WTC11 (cell line): ENCODE measurements at regions not wholly inside any gene's neighbourhood (a gene's known extent, or its start where the extent isn't known, plus 50 kb on each side); places are given as distances from the start of the nearest gene placed in this dataset.

ENCODE experiments used
- ATAC-seq: fragments of 200-7000 bp; cut with Tn5 transposase; 2 replicates; pipeline ENCODE4 v1.10.0; 2021; ENCODE audit warnings: mild to moderate bottlenecking, moderate library complexity
- CTCF ChIA-PET: fragments of 300-600 bp; sonication (Branson Sonifier 250); formaldehyde crosslinking; loops from one replicate; lab custom pipeline; 2021; ENCODE audit warnings: antibody characterized with exemption; lab: Charles Lee
- POLR2A ChIA-PET: fragments of 350-600 bp; sonication (Branson Sonifier 250); formaldehyde crosslinking; loops from one replicate; lab custom pipeline; 2021; ENCODE audit warnings: antibody characterized with exemption; lab: Charles Lee
- DNase-seq: peaks from one replicate; pipeline ENCODE4 v3.0.0; 2021; ENCODE audit warnings: low spot score
- H3K27ac Mint-ChIP-seq: 2 replicates; pipeline ENCODE4 v1.8.0; 2021; ENCODE audit warnings: mixed read lengths
- H3K27me3 Mint-ChIP-seq: 2 replicates; pipeline ENCODE4 v1.8.0; 2021; ENCODE audit warnings: low read depth, mild to moderate bottlenecking, moderate library complexity, mixed read lengths
- H3K36me3 Mint-ChIP-seq: 2 replicates; pipeline ENCODE4 v1.8.0; 2021; ENCODE audit warnings: mixed read lengths
- H3K4me1 Mint-ChIP-seq: 2 replicates; pipeline ENCODE4 v1.8.0; 2022; ENCODE audit warnings: mixed read lengths
- H3K4me3 Mint-ChIP-seq: 2 replicates; pipeline ENCODE4 v1.8.0; 2021; ENCODE audit warnings: mild to moderate bottlenecking, moderate library complexity, mixed read lengths
- H3K9me3 Mint-ChIP-seq: 2 replicates; pipeline ENCODE4 v1.8.0; 2021; ENCODE audit warnings: mixed read lengths
- ATF2 ChIP-seq: sonication (generic); formaldehyde crosslinking; IDR thresholded peaks from 2 replicates; pipeline ENCODE4 v1.8.1; 2022; ENCODE audit warnings: low read depth, missing genetic modification reagents, borderline replicate concordance
- ATF6 ChIP-seq: sonication (generic); formaldehyde crosslinking; IDR thresholded peaks from 2 replicates; pipeline ENCODE4 v1.8.1; 2023; ENCODE audit warnings: mild to moderate bottlenecking, missing genetic modification reagents
- CREM ChIP-seq: sonication (generic); formaldehyde crosslinking; IDR thresholded peaks from 2 replicates; pipeline ENCODE4 v1.8.1; 2022; ENCODE audit warnings: mild to moderate bottlenecking, missing genetic modification reagents, moderate library complexity
- E2F5 ChIP-seq: sonication (generic); formaldehyde crosslinking; IDR thresholded peaks from 2 replicates; pipeline ENCODE4 v1.8.1; 2022; ENCODE audit warnings: mild to moderate bottlenecking, moderate library complexity, missing genetic modification reagents
- ETV6 ChIP-seq: sonication (generic); formaldehyde crosslinking; IDR thresholded peaks from 2 replicates; pipeline ENCODE4 v1.8.1; 2022; ENCODE audit warnings: mild to moderate bottlenecking, missing genetic modification reagents
- FOXK1 ChIP-seq: sonication (generic); formaldehyde crosslinking; IDR thresholded peaks from 2 replicates; pipeline ENCODE4 v1.8.0; 2022; ENCODE audit warnings: mild to moderate bottlenecking, moderate library complexity, missing genetic modification reagents
- GABPB1 ChIP-seq: sonication (generic); formaldehyde crosslinking; IDR thresholded peaks from 2 replicates; pipeline ENCODE4 v1.8.1; 2023; ENCODE audit warnings: mild to moderate bottlenecking, missing genetic modification reagents
- GRHL2 ChIP-seq: fragments of 250-450 bp; sonication (Bioruptor Pico); IDR thresholded peaks from 2 replicates; pipeline ENCODE4 v1.8.0; 2022; ENCODE audit warnings: mild to moderate bottlenecking, moderate library complexity; ENCODE audit not compliant: insufficient replicate concordance, severe bottlenecking
- HMGA2 ChIP-seq: fragments of 250-450 bp; sonication (Bioruptor Pico); IDR thresholded peaks from 2 replicates; pipeline ENCODE4 v1.4.0; 2021; ENCODE audit warnings: mild to moderate bottlenecking, moderate library complexity
- HMGXB4 ChIP-seq: sonication (generic); formaldehyde crosslinking; IDR thresholded peaks from 2 replicates; pipeline ENCODE4 v1.8.1; 2023; ENCODE audit warnings: mild to moderate bottlenecking, moderate library complexity, missing genetic modification reagents
- MLX ChIP-seq: sonication (generic); formaldehyde crosslinking; IDR thresholded peaks from 2 replicates; pipeline ENCODE4 v1.8.1; 2023; ENCODE audit warnings: mild to moderate bottlenecking, missing genetic modification reagents, moderate library complexity
- MXD4 ChIP-seq: fragments of 250-450 bp; sonication (Bioruptor Pico); IDR thresholded peaks from 2 replicates; pipeline ENCODE4 v1.8.0; 2021; ENCODE audit warnings: mild to moderate bottlenecking, moderate library complexity, borderline replicate concordance
- MYBL2 ChIP-seq: sonication (generic); formaldehyde crosslinking; IDR thresholded peaks from 2 replicates; pipeline ENCODE4 v1.8.1; 2023; ENCODE audit warnings: mild to moderate bottlenecking, moderate library complexity, missing genetic modification reagents
- RORB ChIP-seq: fragments of 250-450 bp; sonication (Bioruptor Pico); IDR thresholded peaks from 2 replicates; pipeline ENCODE4 v1.9.0; 2021; ENCODE audit warnings: mild to moderate bottlenecking
- SP1 ChIP-seq: sonication (generic); formaldehyde crosslinking; conservative IDR thresholded peaks from 2 replicates; pipeline ENCODE4 v1.8.1; 2022; ENCODE audit warnings: missing genetic modification reagents
- TCF7 ChIP-seq: sonication (generic); formaldehyde crosslinking; IDR thresholded peaks from 2 replicates; pipeline ENCODE4 v1.8.0; 2022; ENCODE audit warnings: mild to moderate bottlenecking, low read depth, missing genetic modification reagents, moderate library complexity
- USF1 ChIP-seq: sonication (generic); formaldehyde crosslinking; IDR thresholded peaks from 2 replicates; pipeline ENCODE4 v1.8.0; 2022; ENCODE audit warnings: mild to moderate bottlenecking, missing genetic modification reagents
- ZMAT4 ChIP-seq: fragments of 250-450 bp; sonication (Bioruptor Pico); IDR thresholded peaks from 2 replicates; pipeline ENCODE4 v1.9.0; 2021; ENCODE audit warnings: mild to moderate bottlenecking
- ZNF138 ChIP-seq: sonication (generic); formaldehyde crosslinking; conservative IDR thresholded peaks from 2 replicates; pipeline ENCODE4 v1.8.1; 2022; ENCODE audit warnings: mild to moderate bottlenecking, moderate library complexity, missing genetic modification reagents
- ZNF232 ChIP-seq: sonication (generic); formaldehyde crosslinking; IDR thresholded peaks from 2 replicates; pipeline ENCODE4 v1.8.0; 2022; ENCODE audit warnings: mild to moderate bottlenecking, missing genetic modification reagents
- ZNF423 ChIP-seq: fragments of 250-450 bp; sonication (Bioruptor Pico); IDR thresholded peaks from 2 replicates; pipeline ENCODE4 v2.1.2; 2022; ENCODE audit warnings: mild to moderate bottlenecking, moderate library complexity

GRCh38 chr10:92789067-92789466 lies 59.3 kb upstream of the EXOC6 start (continued):
- no peak for TF ChIP-seq ZNF138 (CRISPR knock-in tag)
- no peak for TF ChIP-seq SP1 (CRISPR knock-in tag)

- DNase-seq: no peak
- CTCF ChIA-PET: interaction anchor here (2.8 kb wide), 1 partner anchor 49 kb away, joined by 12 read pairs; no protein-coding TSS in a partner anchor
- Mint-ChIP-seq H3K27ac (peak overlapping the region; percentile 21; the same call in 1 of the 2 replicates), H3K4me1 (peaks cover 32% of the 10 kb centered on the region), H3K9me3 (no peaks in the 10 kb centered on the region), H3K4me3 (no peak overlapping the region), H3K27me3 (peaks cover 3% of the 10 kb centered on the region; the same call in 1 of the 2 replicates), H3K36me3 (no peaks in the 10 kb centered on the region)
- no peak for TF ChIP-seq ATF2 (CRISPR knock-in tag)
- TF ChIP-seq GRHL2: no peak
- no peak for TF ChIP-seq ZNF423
- no peak for TF ChIP-seq ETV6 (CRISPR knock-in tag)
- no peak for TF ChIP-seq TCF7 (CRISPR knock-in tag)
- TF ChIP-seq FOXK1: no peak
- no peak for TF ChIP-seq HMGXB4 (CRISPR knock-in tag)
- TF ChIP-seq MLX (CRISPR knock-in tag): no peak
- no peak for TF ChIP-seq MYBL2 (CRISPR knock-in tag)
- no peak for TF ChIP-seq MXD4
- no peak for TF ChIP-seq ZMAT4 (CRISPR knock-in tag)
- no peak for TF ChIP-seq GABPB1 (CRISPR knock-in tag)
- no peak for TF ChIP-seq USF1 (CRISPR knock-in tag)
- POLR2A ChIA-PET: no interaction called here
- no peak; the same call in 1 of the 2 replicates for ATAC-seq
These were observed 58.5 kb upstream of the EXOC6 start for GRCh38 chr10:92789786-92790185.

- ATAC-seq: no peak
- Mint-ChIP-seq H3K9me3 (no peaks in the 10 kb centered on the region), H3K4me3 (no peak overlapping the region), H3K4me1 (peaks cover 32% of the 10 kb centered on the region), H3K27ac (peak overlapping the region; percentile 21; the same call in 1 of the 2 replicates), H3K36me3 (no peaks in the 10 kb centered on the region), H3K27me3 (peaks cover 3% of the 10 kb centered on the region; the same call in 1 of the 2 replicates)
- ChIA-PET CTCF (interaction anchor here (0.7 to 1.0 kb wide), 3 partner anchors 44 to 58 kb away, joined by 3 to 4 read pairs (median 3); partner anchors contain the start of gene EXOC6), POLR2A (no interaction called here)
- DNase-seq: no peak
- TF ChIP-seq HMGA2 (CRISPR knock-in tag): no peak
- no peak for TF ChIP-seq E2F5 (CRISPR knock-in tag)
- TF ChIP-seq RORB: no peak
- no peak for TF ChIP-seq ZNF232 (CRISPR knock-in tag)
- no peak for TF ChIP-seq ATF6 (CRISPR knock-in tag)
- no peak for TF ChIP-seq FOXK1
- TF ChIP-seq CREM: no peak
- TF ChIP-seq ATF2 (CRISPR knock-in tag): no peak
These were observed 57.9 kb upstream of the EXOC6 start for GRCh38 chr10:92790440-92790839.
